Subcutaneous abdominal adipose tissue (tissue), 5 donors: ENCODE measurements at regions not wholly inside any gene's neighbourhood (a gene's known extent, or its start where the extent isn't known, plus 50 kb on each side); places are given as distances from the start of the nearest gene placed in this dataset.

Experiments used
- H3K27ac ChIP-seq: one replicate; pipeline ENCODE4 v1.7.0; 2013; ENCODE audit warnings: low read depth, mild to moderate bottlenecking, inconsistent platforms, low read length, moderate library complexity
- H3K27me3 ChIP-seq, 5 donors: one replicate each; pipeline ENCODE4 v1.7.0; 2013; ENCODE audit warnings: low read length in 5 of 5, inconsistent platforms in 1 of 5; ENCODE audit not compliant: control insufficient read depth in 5 of 5, insufficient read depth in 4 of 5
- H3K36me3 ChIP-seq, 5 donors: one replicate each; pipeline ENCODE4 v1.7.0; 2013; ENCODE audit warnings: low read length in 5 of 5; ENCODE audit not compliant: control insufficient read depth in 5 of 5, insufficient read depth in 5 of 5
- H3K4me1 ChIP-seq, 5 donors: one replicate each; pipeline ENCODE4 v1.7.0; 2013; ENCODE audit warnings: low read length in 5 of 5, mild to moderate bottlenecking in 3 of 5, moderate library complexity in 1 of 5; ENCODE audit not compliant: control insufficient read depth in 5 of 5, insufficient read depth in 5 of 5
- H3K4me3 ChIP-seq, 5 donors: one replicate each; pipeline ENCODE4 v1.7.0; 2013; ENCODE audit warnings: low read length in 5 of 5, low read depth in 1 of 5
- H3K9ac ChIP-seq, 5 donors: one replicate each; pipeline ENCODE4 v1.7.0; 2013; ENCODE audit warnings: low read length in 5 of 5, mild to moderate bottlenecking in 4 of 5, moderate library complexity in 3 of 5
- H3K9me3 ChIP-seq, 5 donors: one replicate each; pipeline ENCODE4 v1.7.0; 2013; ENCODE audit warnings: low read length in 5 of 5; ENCODE audit not compliant: control insufficient read depth in 5 of 5
- donor health status: healthy.
- donor health status: healthy.
- donor health status: healthy.
- donor health status: healthy.
- donor health status: healthy.

- Histone ChIP-seq H3K4me3 (no peak overlapping the region), H3K27me3 (no peaks in the 10 kb centered on the region), H3K4me1 (no peaks in the 10 kb centered on the region), H3K9ac (no peak overlapping the region), H3K27ac (no peak overlapping the region), H3K9me3 (peaks cover 0 to 2% (median 0%) of the 10 kb centered on the region in 5 donors), H3K36me3 (no peaks in the 10 kb centered on the region)
Observed at GRCh38 chr4:34105311-34105710, 2139.0 kb downstream of the ARAP2 start.

GRCh38 chr4:34108391-34108790 is 2135.9 kb downstream of the ARAP2 start:
- Histone ChIP-seq H3K36me3 (no peaks in the 10 kb centered on the region), H3K27ac (no peak overlapping the region), H3K9me3 (no peaks in the 10 kb centered on the region), H3K4me1 (no peaks in the 10 kb centered on the region), H3K9ac (no peak overlapping the region), H3K27me3 (no peaks in the 10 kb centered on the region), H3K4me3 (no peak overlapping the region)

DNA sequence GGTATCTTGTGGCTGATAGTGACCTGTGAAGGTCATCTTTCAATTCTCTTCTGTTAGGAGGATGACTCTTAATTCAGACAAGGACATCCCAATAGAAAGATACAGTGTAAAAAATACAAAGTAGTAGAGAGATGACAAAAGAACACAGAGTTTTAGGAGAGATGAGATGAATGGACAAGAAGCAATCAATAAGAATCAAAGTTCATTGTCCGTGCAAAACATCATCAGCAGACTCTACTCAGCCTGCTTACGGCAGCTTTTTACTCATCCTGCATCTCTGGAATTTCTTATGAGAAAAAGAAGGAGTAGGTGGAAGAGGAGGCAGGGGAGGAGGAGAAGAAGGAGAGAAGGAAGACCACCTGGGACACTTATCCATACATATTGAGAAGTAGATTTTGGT is 2131.7 kb downstream of the ARAP2 start:
- no peaks in the 10 kb centered on the region for H3K9me3 ChIP-seq
- no peaks in the 10 kb centered on the region for H3K27me3 ChIP-seq
- no peaks in the 10 kb centered on the region for H3K36me3 ChIP-seq
- H3K4me3 ChIP-seq = no peak overlapping the region
- H3K9ac ChIP-seq = no peak overlapping the region
- H3K4me1 ChIP-seq = no peaks in the 10 kb centered on the region
- H3K27ac ChIP-seq = no peak overlapping the region

- Histone ChIP-seq H3K9ac (no peak overlapping the region), H3K27me3 (no peaks in the 10 kb centered on the region), H3K4me1 (no peaks in the 10 kb centered on the region), H3K9me3 (no peaks in the 10 kb centered on the region), H3K36me3 (no peaks in the 10 kb centered on the region), H3K27ac (no peak overlapping the region), H3K4me3 (no peak overlapping the region)
Observed at GRCh38 chr4:34138385-34138784, 2105.9 kb downstream of the ARAP2 start.

DNA sequence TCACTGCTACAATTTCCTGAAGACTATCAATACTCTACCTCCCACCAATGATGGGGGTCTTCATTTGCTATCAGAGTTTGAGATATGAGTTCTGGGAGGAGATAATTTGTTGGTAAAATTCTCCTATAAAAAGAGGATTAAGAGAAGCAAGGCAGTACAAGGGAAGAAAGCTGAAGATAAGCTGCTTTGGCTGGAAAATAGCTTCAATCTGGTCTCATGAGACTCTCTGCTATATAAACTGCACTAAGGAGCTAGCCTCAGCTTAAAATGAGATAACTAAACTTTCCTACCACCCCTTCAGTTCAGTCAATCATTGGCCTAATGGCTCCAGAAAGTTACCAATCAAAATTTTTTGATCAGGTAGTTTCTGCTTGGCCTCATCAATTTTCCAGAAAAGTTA is 2105.0 kb downstream of the ARAP2 start:
- Histone ChIP-seq H3K4me1 (no peaks in the 10 kb centered on the region), H3K27me3 (no peaks in the 10 kb centered on the region), H3K36me3 (no peaks in the 10 kb centered on the region), H3K4me3 (no peak overlapping the region), H3K9ac (no peak overlapping the region), H3K27ac (no peak overlapping the region), H3K9me3 (no peaks in the 10 kb centered on the region)

DNA sequence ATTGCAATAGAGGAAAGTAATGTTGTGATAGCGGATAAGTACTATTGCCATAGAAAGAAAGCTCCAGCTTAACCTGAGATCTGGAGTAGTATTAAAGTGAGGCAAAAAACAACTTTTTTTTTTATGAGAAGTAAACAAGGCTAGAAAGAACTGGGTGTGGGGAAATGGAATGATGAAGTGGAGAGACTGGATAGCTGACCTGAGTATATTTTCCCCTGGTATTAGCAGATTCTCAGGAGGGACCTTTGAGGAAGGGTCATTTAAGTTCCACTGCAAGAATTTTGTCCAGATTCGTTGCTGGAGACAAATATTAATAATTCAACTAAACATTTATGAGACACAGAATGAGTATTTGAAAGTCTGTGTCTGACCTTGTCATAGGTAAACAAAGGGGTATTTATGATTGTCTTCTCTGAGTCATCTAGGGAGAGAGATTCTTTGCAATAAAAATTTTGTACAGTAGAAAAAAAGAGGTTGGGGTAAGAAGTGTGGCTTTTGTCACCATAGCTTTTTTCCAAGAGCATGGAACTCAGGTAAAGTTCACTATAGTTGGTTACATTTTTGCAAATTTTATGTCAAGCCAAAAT is 2095.9 kb downstream of the ARAP2 start:
- H3K9ac ChIP-seq = no peak overlapping the region
- no peak overlapping the region for H3K4me3 ChIP-seq
- H3K27ac ChIP-seq = no peak overlapping the region
- H3K27me3 ChIP-seq = no peaks in the 10 kb centered on the region
- no peaks in the 10 kb centered on the region for H3K9me3 ChIP-seq
- H3K36me3 ChIP-seq = no peaks in the 10 kb centered on the region
- H3K4me1 ChIP-seq = no peaks in the 10 kb centered on the region

- H3K27me3 ChIP-seq = no peaks in the 10 kb centered on the region
- H3K9ac ChIP-seq = no peak overlapping the region
- H3K27ac ChIP-seq = no peak overlapping the region
Observed at GRCh38 chr4:34157547-34157946, 2086.8 kb downstream of the ARAP2 start.

GRCh38 chr4:34158878-34159277 is 2085.4 kb downstream of the ARAP2 start:
- Histone ChIP-seq H3K9me3 (peaks cover 0 to 4% (median 0%) of the 10 kb centered on the region in 5 donors), H3K4me1 (no peaks in the 10 kb centered on the region), H3K27ac (no peak overlapping the region), H3K36me3 (no peaks in the 10 kb centered on the region), H3K4me3 (no peak overlapping the region), H3K27me3 (no peaks in the 10 kb centered on the region), H3K9ac (no peak overlapping the region)

More at GRCh38 chr4:34157547-34157946, 2086.8 kb downstream of the ARAP2 start:
- Histone ChIP-seq H3K9me3 (peaks cover 0 to 4% (median 0%) of the 10 kb centered on the region in 5 donors), H3K36me3 (no peaks in the 10 kb centered on the region), H3K4me3 (no peak overlapping the region), H3K4me1 (no peaks in the 10 kb centered on the region)

GRCh38 chr4:34170946-34171345 is 2073.4 kb downstream of the ARAP2 start:
- Histone ChIP-seq H3K4me3 (no peak overlapping the region), H3K9ac (no peak overlapping the region), H3K27me3 (no peaks in the 10 kb centered on the region), H3K36me3 (no peaks in the 10 kb centered on the region), H3K4me1 (no peaks in the 10 kb centered on the region), H3K27ac (no peak overlapping the region), H3K9me3 (peaks cover 0 to 2% (median 0%) of the 10 kb centered on the region in 5 donors)

GRCh38 chr4:34176609-34177008 is 2067.7 kb downstream of the ARAP2 start:
- Histone ChIP-seq H3K4me3 (no peak overlapping the region), H3K27ac (no peak overlapping the region), H3K9ac (no peak overlapping the region), H3K36me3 (no peaks in the 10 kb centered on the region), H3K4me1 (no peaks in the 10 kb centered on the region), H3K9me3 (peaks cover 0 to 7% (median 2%) of the 10 kb centered on the region in 5 donors), H3K27me3 (no peaks in the 10 kb centered on the region)

GRCh38 chr4:34178476-34178875 is 2065.8 kb downstream of the ARAP2 start:
- Histone ChIP-seq H3K27ac (no peak overlapping the region), H3K4me1 (no peaks in the 10 kb centered on the region), H3K27me3 (no peaks in the 10 kb centered on the region), H3K36me3 (no peaks in the 10 kb centered on the region), H3K4me3 (no peak overlapping the region), H3K9ac (no peak overlapping the region), H3K9me3 (peaks cover 0 to 7% (median 2%) of the 10 kb centered on the region in 5 donors)
